BLaER1 treated with 17β-estradiol and CSF1 and Interleukin-3, amounts not matched to agents 10 nM and 100 nM (cell line): ENCODE measurements at regions not wholly inside any gene's neighbourhood (a gene's known extent, or its start where the extent isn't known, plus 50 kb on each side); places are given as distances from the start of the nearest gene placed in this dataset.

Source experiments
- H3K27ac ChIP-seq, 11 experiments: shearing (Covaris generic); formaldehyde crosslinking; 2 replicates each; pipeline ENCODE4 v1.8.1; 2022
- H3K27me3 ChIP-seq, 11 experiments: shearing (Covaris generic); formaldehyde crosslinking; 2 replicates each; pipeline ENCODE4 v1.8.1; 2022
- H3K36me3 ChIP-seq, 11 experiments: shearing (Covaris generic); formaldehyde crosslinking; 2 replicates each; pipeline ENCODE4 v1.8.1; 2022
- H3K4me1 ChIP-seq, 10 experiments: shearing (Covaris generic); formaldehyde crosslinking; 2 replicates each; pipeline ENCODE4 v1.8.1; 2022
- H3K4me2 ChIP-seq, 11 experiments: shearing (Covaris generic); formaldehyde crosslinking; 2 replicates each; pipeline ENCODE4 v1.8.1; 2022
- H3K4me3 ChIP-seq, 10 experiments: shearing (Covaris generic); formaldehyde crosslinking; 2 replicates each; pipeline ENCODE4 v1.8.1; 2022
- H3K9ac ChIP-seq, 11 experiments: shearing (Covaris generic); formaldehyde crosslinking; 2 replicates each; pipeline ENCODE4 v1.8.1; 2022
- H3K9me3 ChIP-seq, 11 experiments: shearing (Covaris generic); formaldehyde crosslinking; replicated peaks in 1 of 11; 2 replicates each; pipeline ENCODE4 v1.8.1; 2022
- H4K20me1 ChIP-seq, 11 experiments: shearing (Covaris generic); formaldehyde crosslinking; 2 replicates each; pipeline ENCODE4 v1.8.1; 2022
- Cebpa-rat ChIP-seq, 11 experiments: shearing (Covaris generic); IDR thresholded peaks; 2 replicates each; pipeline ENCODE4 v1.8.1; 2022

DNA sequence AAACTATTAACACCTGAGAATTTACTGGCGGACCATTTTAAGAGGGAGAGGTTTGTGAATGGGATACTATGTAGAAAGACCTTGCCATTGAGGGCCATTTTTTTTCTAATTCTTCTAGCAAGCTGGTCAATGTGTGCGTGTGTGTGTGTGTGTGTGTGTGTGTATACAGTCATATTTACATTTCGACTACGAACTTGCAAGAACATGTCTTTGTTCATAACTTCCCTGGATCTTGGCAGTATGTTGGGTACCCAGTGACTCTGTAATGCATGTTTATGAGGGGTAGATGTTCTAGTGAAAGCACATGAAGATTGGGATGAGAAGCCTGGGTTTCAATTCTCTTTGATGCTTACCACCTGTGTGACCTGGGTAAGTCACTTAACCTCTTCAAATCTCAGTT lies 133.6 kb downstream of the UBE2E3 start:
- no peaks in the 10 kb centered on the region; a peak in 1 of 22 replicates for H3K9me3 ChIP-seq
- H3K27me3 ChIP-seq, result no peaks in the 10 kb centered on the region
- H3K9ac ChIP-seq, result no peak overlapping the region
- no peak overlapping the region for H3K27ac ChIP-seq
- no peaks in the 10 kb centered on the region for H4K20me1 ChIP-seq
- no peaks in the 10 kb centered on the region for H3K4me1 ChIP-seq
- no peak overlapping the region for H3K4me2 ChIP-seq
- H3K36me3 ChIP-seq, result no peaks in the 10 kb centered on the region
- no peak overlapping the region for H3K4me3 ChIP-seq
- no peak for TF ChIP-seq Cebpa-rat (IDR thresholded peaks at IDR 0.05)

DNA sequence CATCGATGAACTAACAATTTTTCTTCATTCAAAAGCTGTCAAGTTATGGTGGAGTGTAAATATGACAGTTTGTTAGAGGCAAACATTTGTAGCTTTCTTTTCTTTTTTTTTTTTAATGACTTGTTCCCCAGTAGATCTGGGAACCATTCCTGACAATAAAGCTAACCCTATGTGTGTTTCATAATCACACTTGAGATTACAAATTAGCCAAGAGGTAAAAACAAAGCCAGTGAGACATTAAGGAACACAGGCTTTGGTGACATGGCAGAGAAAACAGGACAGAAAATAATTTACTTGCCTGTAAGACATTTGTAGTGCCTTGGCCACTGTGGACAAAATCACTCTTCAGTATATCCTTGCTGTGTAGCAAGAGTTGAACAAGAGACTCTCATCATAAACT lies 135.9 kb downstream of the UBE2E3 start:
- Histone ChIP-seq H4K20me1 (no peaks in the 10 kb centered on the region), H3K27me3 (no peaks in the 10 kb centered on the region), H3K9ac (no peak overlapping the region), H3K9me3 (no peaks in the 10 kb centered on the region; a peak in 1 of 22 replicates), H3K4me3 (no peak overlapping the region), H3K4me2 (no peak overlapping the region), H3K4me1 (no peaks in the 10 kb centered on the region), H3K36me3 (no peaks in the 10 kb centered on the region), H3K27ac (no peak overlapping the region)
- no peak for TF ChIP-seq Cebpa-rat (IDR thresholded peaks at IDR 0.05)

DNA sequence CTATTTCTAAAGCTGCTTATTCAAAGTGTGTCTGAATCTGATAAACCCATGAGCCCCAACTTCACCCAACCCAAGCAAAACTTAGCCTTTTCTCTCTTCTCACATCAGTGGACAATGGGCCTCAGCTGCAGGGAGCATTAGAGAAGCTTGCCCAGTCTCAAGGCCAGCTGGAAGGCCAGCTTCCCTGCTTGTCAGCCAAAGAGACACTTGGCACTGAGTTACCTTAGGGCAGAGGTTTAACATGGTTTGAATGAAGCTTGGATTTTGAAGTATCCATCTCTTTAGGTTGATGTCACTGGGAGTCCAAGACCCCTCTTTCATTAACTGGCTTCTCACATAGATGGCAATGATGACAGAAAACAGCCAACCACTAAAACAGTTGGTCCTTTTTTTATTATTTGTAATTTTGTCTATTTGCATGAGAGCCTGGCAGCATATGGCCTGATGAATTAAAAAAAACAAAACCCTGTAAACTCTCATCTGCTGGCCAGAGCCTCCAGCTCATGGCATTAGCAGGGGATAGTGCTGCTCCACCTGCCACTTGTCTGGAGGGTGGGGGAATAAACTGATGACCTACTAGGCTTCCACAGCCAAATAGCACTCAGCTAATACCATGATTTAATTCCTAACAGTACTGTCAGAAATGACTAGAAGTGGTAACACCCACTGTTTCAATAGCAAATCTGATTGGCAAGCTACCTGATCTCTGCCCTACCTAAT lies 137.0 kb downstream of the UBE2E3 start:
- no peak overlapping the region for H3K27ac ChIP-seq
- H3K9me3 ChIP-seq, result no peaks in the 10 kb centered on the region; a peak in 1 of 22 replicates
- H3K27me3 ChIP-seq, result no peaks in the 10 kb centered on the region
- no peak overlapping the region for H3K4me3 ChIP-seq
- no peaks in the 10 kb centered on the region for H4K20me1 ChIP-seq
- H3K9ac ChIP-seq, result no peak overlapping the region
- no peaks in the 10 kb centered on the region for H3K36me3 ChIP-seq
- no peaks in the 10 kb centered on the region for H3K4me1 ChIP-seq
- TF ChIP-seq Cebpa-rat (IDR thresholded peaks at IDR 0.05), result no peak
- H3K4me2 ChIP-seq, result no peak overlapping the region

DNA sequence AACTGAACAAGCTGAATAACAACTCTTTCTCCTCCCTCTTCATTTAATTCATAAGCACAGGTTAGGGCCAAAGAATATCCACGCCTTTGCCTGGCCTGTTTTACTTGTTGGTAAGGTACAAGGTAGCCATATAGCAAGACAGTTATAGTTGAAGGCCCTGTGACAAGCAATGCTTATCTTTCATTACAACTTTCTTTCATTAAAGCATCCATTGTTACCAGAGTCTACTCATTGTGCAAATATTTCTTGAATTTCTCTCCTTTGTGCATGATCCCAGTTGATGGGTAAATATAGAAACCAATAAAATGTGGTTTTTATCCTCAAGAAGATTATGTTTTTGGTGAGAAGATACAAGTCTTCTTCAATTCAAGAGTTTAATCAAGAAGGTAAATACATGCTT lies 140.2 kb downstream of the UBE2E3 start:
- Histone ChIP-seq H3K4me1 (peaks cover 0 to 10% (median 7%) of the 10 kb centered on the region in 10 experiments; a peak in 8 of 20 replicates), H3K9me3 (no peaks in the 10 kb centered on the region; a peak in 1 of 22 replicates)

DNA sequence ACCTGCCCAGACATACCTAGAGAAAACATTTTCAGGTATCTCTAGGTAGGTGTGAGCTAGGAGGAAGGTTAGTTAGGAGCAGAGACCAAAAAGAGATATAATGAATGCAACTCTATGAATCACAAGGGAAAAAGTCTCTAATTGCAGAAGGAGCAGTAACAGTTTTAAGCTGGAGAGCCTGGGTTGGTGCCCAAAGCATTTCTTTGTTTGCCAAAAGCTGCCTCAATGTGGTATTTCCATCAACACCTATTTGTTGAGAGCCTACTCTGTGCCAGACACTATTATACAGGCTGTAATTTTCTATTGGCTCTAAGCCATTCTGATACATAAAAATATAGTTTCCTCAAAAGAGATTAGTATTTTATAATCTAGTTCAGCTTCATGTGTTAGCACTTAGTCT lies 141.6 kb downstream of the UBE2E3 start:
- TF ChIP-seq Cebpa-rat (IDR thresholded peaks at IDR 0.05), result no peak
- Histone ChIP-seq H3K9me3 (no peaks in the 10 kb centered on the region; a peak in 1 of 22 replicates), H3K4me2 (no peak overlapping the region), H3K27ac (no peak overlapping the region), H4K20me1 (no peaks in the 10 kb centered on the region), H3K9ac (no peak overlapping the region), H3K4me1 (peaks cover 0 to 10% (median 7%) of the 10 kb centered on the region in 10 experiments; a peak in 8 of 20 replicates), H3K4me3 (no peak overlapping the region), H3K27me3 (no peaks in the 10 kb centered on the region), H3K36me3 (no peaks in the 10 kb centered on the region)

More for the DNA sequence above, 140.2 kb downstream of the UBE2E3 start:
- Histone ChIP-seq H3K9ac (no peak overlapping the region), H3K4me2 (no peak overlapping the region), H4K20me1 (no peaks in the 10 kb centered on the region), H3K27ac (no peak overlapping the region), H3K27me3 (no peaks in the 10 kb centered on the region), H3K4me3 (no peak overlapping the region), H3K36me3 (no peaks in the 10 kb centered on the region)
- TF ChIP-seq Cebpa-rat (IDR thresholded peaks at IDR 0.05), result no peak

DNA sequence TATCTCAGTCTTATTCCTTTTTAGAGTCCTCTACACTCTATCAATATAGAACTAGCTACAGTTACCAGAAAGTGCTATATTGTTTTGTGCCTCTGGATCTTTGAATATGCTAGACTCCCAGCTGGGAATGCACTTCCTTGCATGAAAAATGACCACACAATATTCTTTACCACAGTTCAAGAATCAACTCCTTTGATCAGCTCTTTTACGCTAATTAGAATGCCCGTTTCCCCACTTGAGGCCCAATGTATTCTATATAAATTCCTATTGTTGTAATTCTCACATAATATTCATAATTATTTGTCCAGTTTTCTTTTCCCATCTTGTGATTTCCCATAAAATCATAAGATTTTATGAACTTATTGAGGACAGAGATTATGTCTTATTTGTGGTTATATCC lies 142.2 kb downstream of the UBE2E3 start:
- no peak overlapping the region for H3K4me3 ChIP-seq
- no peak overlapping the region for H3K4me2 ChIP-seq
- no peaks in the 10 kb centered on the region for H3K27me3 ChIP-seq
- no peaks in the 10 kb centered on the region for H3K36me3 ChIP-seq
- H3K9me3 ChIP-seq, result no peaks in the 10 kb centered on the region; a peak in 1 of 22 replicates
- H3K4me1 ChIP-seq, result peaks cover 0 to 10% (median 7%) of the 10 kb centered on the region in 10 experiments; a peak in 8 of 20 replicates
- TF ChIP-seq Cebpa-rat (IDR thresholded peaks at IDR 0.05), result no peak
- H3K9ac ChIP-seq, result no peak overlapping the region
- no peaks in the 10 kb centered on the region for H4K20me1 ChIP-seq
- no peak overlapping the region for H3K27ac ChIP-seq

DNA sequence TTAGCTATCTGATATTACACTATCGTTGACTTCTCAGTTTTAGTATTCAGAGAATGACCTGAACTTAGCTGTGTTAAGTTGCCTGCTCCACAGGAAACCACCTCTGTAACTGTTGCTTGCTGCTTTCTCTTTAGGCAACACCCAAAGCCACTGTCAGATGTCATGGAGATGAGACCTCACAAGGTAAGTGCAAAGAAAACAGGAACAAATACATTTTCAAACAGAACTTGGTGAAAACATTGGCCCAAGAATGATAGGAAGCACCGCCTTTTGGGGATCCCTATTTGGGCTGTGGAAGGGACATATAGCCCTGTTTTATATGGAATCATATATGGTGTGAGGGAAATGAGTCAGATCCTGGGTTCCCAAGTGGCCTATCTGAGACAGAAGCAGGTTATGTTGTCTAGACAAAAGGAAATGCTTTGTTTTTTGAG lies 143.4 kb downstream of the UBE2E3 start:
- H3K4me1 ChIP-seq, result peaks cover 0 to 10% (median 7%) of the 10 kb centered on the region in 10 experiments; a peak in 8 of 20 replicates
- H3K4me2 ChIP-seq, result peak overlapping the region in 6 of 11 experiments; percentile 6 to 31 (median 16); a peak in 5 of 22 replicates
- no peaks in the 10 kb centered on the region for H3K36me3 ChIP-seq
- H4K20me1 ChIP-seq, result no peaks in the 10 kb centered on the region
- H3K9ac ChIP-seq, result no peak overlapping the region
- no peak overlapping the region for H3K4me3 ChIP-seq
- H3K9me3 ChIP-seq, result no peaks in the 10 kb centered on the region
- H3K27me3 ChIP-seq, result no peaks in the 10 kb centered on the region
- H3K27ac ChIP-seq, result no peak overlapping the region
- TF ChIP-seq Cebpa-rat (IDR thresholded peaks at IDR 0.05), result no peak

DNA sequence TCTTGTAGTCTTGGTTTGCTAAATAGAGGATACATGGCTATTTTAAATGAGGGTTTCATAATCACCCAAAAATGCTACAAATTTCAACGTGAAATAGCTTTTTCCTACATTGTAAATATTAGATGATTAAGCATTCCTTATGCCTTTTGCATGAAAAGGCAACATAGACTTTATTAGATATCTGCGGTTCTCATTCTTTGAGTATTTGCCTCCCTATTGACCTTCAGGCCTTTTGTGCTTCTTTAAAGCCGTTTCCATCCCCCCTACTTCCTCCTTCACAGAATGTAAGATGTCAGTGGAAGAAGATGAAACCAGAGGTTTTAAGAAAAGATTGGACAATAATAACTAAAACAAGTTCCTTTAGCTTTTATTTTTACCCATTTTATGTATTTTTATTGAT lies 144.1 kb downstream of the UBE2E3 start:
- no peaks in the 10 kb centered on the region for H3K9me3 ChIP-seq
- H3K27ac ChIP-seq, result no peak overlapping the region
- no peak for TF ChIP-seq Cebpa-rat (IDR thresholded peaks at IDR 0.05)
- H4K20me1 ChIP-seq, result no peaks in the 10 kb centered on the region
- H3K4me1 ChIP-seq, result peaks cover 0 to 10% (median 7%) of the 10 kb centered on the region in 10 experiments; a peak in 8 of 20 replicates
- H3K27me3 ChIP-seq, result no peaks in the 10 kb centered on the region
- no peak overlapping the region for H3K4me2 ChIP-seq
- no peak overlapping the region for H3K9ac ChIP-seq
- H3K36me3 ChIP-seq, result no peaks in the 10 kb centered on the region
- H3K4me3 ChIP-seq, result no peak overlapping the region

DNA sequence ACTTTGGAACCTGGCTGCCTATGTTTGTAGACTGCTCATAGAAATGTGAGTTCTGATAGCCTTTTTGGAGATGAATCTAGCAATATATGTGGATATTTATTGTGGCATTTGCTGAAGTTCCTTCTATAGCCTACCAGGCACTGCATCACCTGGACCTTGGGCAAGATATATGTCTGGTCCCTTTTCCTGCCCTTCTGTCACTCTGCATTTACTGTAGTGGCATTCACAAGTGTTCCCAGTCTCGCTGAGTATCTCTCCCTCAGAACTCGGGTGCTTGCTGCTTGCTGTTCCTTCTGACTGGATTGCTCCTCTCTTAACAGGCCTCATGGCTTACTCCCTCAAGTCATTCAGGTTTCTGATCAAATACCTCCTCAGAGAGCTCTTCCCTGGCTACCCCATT lies 145.0 kb downstream of the UBE2E3 start:
- H4K20me1 ChIP-seq, result no peaks in the 10 kb centered on the region
- no peaks in the 10 kb centered on the region for H3K27me3 ChIP-seq
- no peaks in the 10 kb centered on the region for H3K9me3 ChIP-seq
- no peaks in the 10 kb centered on the region for H3K36me3 ChIP-seq
- peaks cover 0 to 10% (median 7%) of the 10 kb centered on the region in 10 experiments; a peak in 8 of 20 replicates for H3K4me1 ChIP-seq
- no peak overlapping the region for H3K9ac ChIP-seq
- TF ChIP-seq Cebpa-rat (IDR thresholded peaks at IDR 0.05), result no peak
- no peak overlapping the region for H3K4me3 ChIP-seq
- H3K27ac ChIP-seq, result no peak overlapping the region
- no peak overlapping the region for H3K4me2 ChIP-seq

DNA sequence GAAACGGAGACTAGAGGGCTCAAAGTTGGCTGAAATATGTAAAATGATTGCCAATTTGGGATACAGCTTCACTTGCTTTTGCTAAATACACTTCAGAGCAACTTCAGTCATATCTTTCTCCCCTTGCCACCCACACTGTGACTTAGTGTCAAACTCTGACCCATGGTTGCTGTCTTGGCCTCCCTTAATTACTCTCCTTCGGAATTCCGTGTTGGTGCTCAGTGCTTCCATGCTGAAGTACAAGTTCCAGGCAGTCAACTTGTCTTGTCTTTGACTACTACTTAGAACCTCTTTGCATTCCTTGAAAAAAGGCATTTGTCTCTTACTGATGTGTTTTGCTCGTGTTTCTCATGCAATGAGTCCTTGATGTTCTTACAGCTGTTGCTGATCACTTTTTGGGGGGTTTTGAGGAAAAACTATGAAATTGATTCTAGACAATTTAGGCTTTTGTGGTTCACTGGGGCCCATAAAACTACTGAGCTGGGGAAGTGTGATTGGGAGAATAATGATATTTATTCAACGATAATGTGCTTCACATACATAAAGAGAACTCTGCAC lies 146.0 kb downstream of the UBE2E3 start:
- H3K9ac ChIP-seq, result no peak overlapping the region
- no peak overlapping the region for H3K4me2 ChIP-seq
- no peaks in the 10 kb centered on the region for H3K9me3 ChIP-seq
- no peaks in the 10 kb centered on the region for H4K20me1 ChIP-seq
- no peak for TF ChIP-seq Cebpa-rat (IDR thresholded peaks at IDR 0.05)
- H3K27me3 ChIP-seq, result no peaks in the 10 kb centered on the region
- no peaks in the 10 kb centered on the region for H3K36me3 ChIP-seq
- no peak overlapping the region for H3K4me3 ChIP-seq
- H3K27ac ChIP-seq, result no peak overlapping the region
- peaks cover 0 to 10% (median 7%) of the 10 kb centered on the region in 10 experiments; a peak in 8 of 20 replicates for H3K4me1 ChIP-seq
